OCI-LY3 (cell line): ENCODE measurements at regions not wholly inside any gene's neighbourhood (a gene's known extent, or its start where the extent isn't known, plus 50 kb on each side); places are given as distances from the start of the nearest gene placed in this dataset.

Experiments used
- H2AFZ ChIP-seq: fragments of 200-600, 300-600 bp; shearing (Covaris generic); 2 replicates; pipeline ENCODE4 v1.6.0; 2014; ENCODE audit warnings: antibody characterized with exemption, low read depth, low read length
- H3K27ac ChIP-seq: fragments of 200-600, 300-600 bp; sonication (generic); 2 replicates; pipeline ENCODE4 v1.5.1; 2014; ENCODE audit warnings: mild to moderate bottlenecking, low read length, moderate library complexity, mixed read lengths
- H3K27me3 ChIP-seq: fragments of 200-600, 300-600 bp; sonication (generic); 2 replicates; pipeline ENCODE4 v1.6.1; 2014; ENCODE audit warnings: low read depth, low read length, mixed read lengths
- H3K36me3 ChIP-seq: fragments of 200-600, 300-600 bp; sonication (generic); replicated peaks from 2 replicates; pipeline ENCODE3; 2014; ENCODE audit warnings: low read depth, low read length, mixed read lengths
- H3K4me1 ChIP-seq: fragments of 300-600, 200-600 bp; sonication (generic); 2 replicates; pipeline ENCODE4 v1.6.1; 2014; ENCODE audit warnings: low read length, mixed read lengths
- H3K4me2 ChIP-seq: fragments of 200-600, 300-600 bp; sonication (generic); 2 replicates; pipeline ENCODE4 v1.6.1; 2014; ENCODE audit warnings: low read length, mixed read lengths
- H3K4me3 ChIP-seq: fragments of 300-600, 200-600 bp; sonication (generic); 2 replicates; pipeline ENCODE4 v1.5.1; 2014; ENCODE audit warnings: antibody characterized with exemption, mild to moderate bottlenecking, low read length, moderate library complexity
- H3K79me2 ChIP-seq: fragments of 300-600, 200-600 bp; shearing (Covaris generic); 2 replicates; pipeline ENCODE4 v1.6.1; 2014; ENCODE audit warnings: mild to moderate bottlenecking, low read length, mixed read lengths
- H3K9ac ChIP-seq: fragments of 300-600, 200-600 bp; shearing (Covaris generic); 2 replicates; pipeline ENCODE4 v1.6.0; 2014; ENCODE audit warnings: mild to moderate bottlenecking, low read length, moderate library complexity
- H3K9me3 ChIP-seq: fragments of 200-600, 300-600 bp; shearing (Covaris generic); 2 replicates; pipeline ENCODE4 v1.6.1; 2014; ENCODE audit warnings: low read length, mixed read lengths; ENCODE audit not compliant: insufficient read depth
- H4K20me1 ChIP-seq: fragments of 200-600, 300-600 bp; sonication (generic); 2 replicates; pipeline ENCODE4 v1.6.1; 2016; ENCODE audit warnings: low read length, mixed read lengths; ENCODE audit not compliant: insufficient read depth
- CTCF ChIP-seq: fragments of 200-600, 300-600 bp; sonication (generic); IDR thresholded peaks from 2 replicates; pipeline ENCODE4 v1.5.1; 2014; ENCODE audit warnings: antibody characterized with exemption, low read length, low read depth
- EZH2phosphoT487 ChIP-seq: fragments of 200-600 bp; shearing (Covaris generic); IDR thresholded peaks from 2 replicates; pipeline ENCODE4 v1.6.1; 2018; ENCODE audit warnings: antibody characterized with exemption, mixed run types, low read depth

- TF ChIP-seq CTCF (no peak), EZH2phosphoT487 (no peak)
- no peak overlapping the region for H2AFZ ChIP-seq
- H3K4me1 ChIP-seq, result peaks cover 63% of the 10 kb centered on the region
- H3K79me2 ChIP-seq, result peaks cover 100% of the 10 kb centered on the region
- H3K4me2 ChIP-seq, result peak overlapping the region; percentile 96
- H3K27ac ChIP-seq, result peak overlapping the region; percentile 1; the same call in 1 of the 2 replicates
- H3K4me3 ChIP-seq, result no peak overlapping the region
- H3K9me3 ChIP-seq, result no peaks in the 10 kb centered on the region
- no peak overlapping the region for H3K9ac ChIP-seq
- H3K36me3 ChIP-seq, result peaks cover 58% of the 10 kb centered on the region
- H4K20me1 ChIP-seq, result peaks cover 98% of the 10 kb centered on the region
- H3K27me3 ChIP-seq, result no peaks in the 10 kb centered on the region
Measured at GRCh38 chr7:130917669-130918128, 183.7 kb upstream of the KLF14 start.

- Histone ChIP-seq H3K4me3 (no peak overlapping the region), H3K4me1 (peaks cover 61% of the 10 kb centered on the region), H3K9me3 (no peaks in the 10 kb centered on the region), H2AFZ (no peak overlapping the region), H3K79me2 (peaks cover 100% of the 10 kb centered on the region), H3K9ac (no peak overlapping the region), H4K20me1 (peaks cover 99% of the 10 kb centered on the region), H3K36me3 (peaks cover 61% of the 10 kb centered on the region), H3K4me2 (no peak overlapping the region; the same call in 1 of the 2 replicates), H3K27ac (peak overlapping the region; percentile 1; the same call in 1 of the 2 replicates), H3K27me3 (no peaks in the 10 kb centered on the region)
- TF ChIP-seq EZH2phosphoT487 (no peak), CTCF (no peak)
Measured at GRCh38 chr7:130918129-130919052, 184.4 kb upstream of the KLF14 start.

- H3K4me2 ChIP-seq, result no peak overlapping the region
- no peak overlapping the region for H3K4me3 ChIP-seq
- H2AFZ ChIP-seq, result no peak overlapping the region
- TF ChIP-seq EZH2phosphoT487 (no peak), CTCF (no peak)
- no peaks in the 10 kb centered on the region for H3K27me3 ChIP-seq
- no peak overlapping the region for H3K9ac ChIP-seq
- peaks cover 100% of the 10 kb centered on the region for H3K79me2 ChIP-seq
- peaks cover 100% of the 10 kb centered on the region for H4K20me1 ChIP-seq
- H3K4me1 ChIP-seq, result peaks cover 51% of the 10 kb centered on the region
- no peaks in the 10 kb centered on the region for H3K9me3 ChIP-seq
- H3K27ac ChIP-seq, result no peak overlapping the region
- H3K36me3 ChIP-seq, result peaks cover 71% of the 10 kb centered on the region
Measured at GRCh38 chr7:130919316-130920103, 185.5 kb upstream of the KLF14 start.

- H3K27ac ChIP-seq, result no peak overlapping the region
- no peak overlapping the region for H3K4me2 ChIP-seq
- no peaks in the 10 kb centered on the region for H3K9me3 ChIP-seq
- TF ChIP-seq CTCF (no peak), EZH2phosphoT487 (no peak)
- H2AFZ ChIP-seq, result no peak overlapping the region
- H3K4me3 ChIP-seq, result no peak overlapping the region
- no peak overlapping the region for H3K9ac ChIP-seq
- peaks cover 100% of the 10 kb centered on the region for H3K79me2 ChIP-seq
- peaks cover 46% of the 10 kb centered on the region for H3K4me1 ChIP-seq
- H4K20me1 ChIP-seq, result peaks cover 100% of the 10 kb centered on the region
- H3K27me3 ChIP-seq, result no peaks in the 10 kb centered on the region
- H3K36me3 ChIP-seq, result peaks cover 74% of the 10 kb centered on the region
Measured at GRCh38 chr7:130920122-130920521, 186.1 kb upstream of the KLF14 start.
